DMS53 (cell line): ENCODE measurements at regions not wholly inside any gene's neighbourhood (a gene's known extent, or its start where the extent isn't known, plus 50 kb on each side); places are given as distances from the start of the nearest gene placed in this dataset.
A peak's percentile ranks its signal among the peaks of the same experiment; 100 is the strongest.
"Not testable (repeated sequence)": the region's sequence is repeated elsewhere in the genome, so short reads cannot be mapped to it uniquely, and the experiment has no call there.

Experiments used
- DNase-seq: peaks from one replicate; lab custom pipeline; 2025; lab: John Stamatoyannopoulos, UW

DNA sequence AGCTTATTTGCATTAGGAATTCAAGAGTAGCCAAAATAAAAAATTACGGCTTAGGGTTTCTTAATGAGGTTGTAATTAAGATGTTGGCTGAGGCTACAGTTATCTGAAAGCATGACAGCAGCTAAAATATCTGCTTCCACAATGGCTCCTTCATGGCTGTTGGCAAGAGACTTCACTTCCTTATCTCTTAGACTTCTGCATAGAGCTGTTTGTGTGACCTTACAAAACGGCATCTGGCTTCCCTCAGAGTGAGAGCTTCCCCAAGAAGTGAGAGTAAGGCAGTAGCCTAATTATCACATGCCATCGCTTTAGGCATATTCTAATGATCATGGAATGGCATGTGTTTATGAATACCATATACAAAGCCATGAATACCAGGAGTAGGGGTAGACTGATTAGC, 57.6 kb downstream of the CCDC59 start:
- no peak for DNase-seq

DNA sequence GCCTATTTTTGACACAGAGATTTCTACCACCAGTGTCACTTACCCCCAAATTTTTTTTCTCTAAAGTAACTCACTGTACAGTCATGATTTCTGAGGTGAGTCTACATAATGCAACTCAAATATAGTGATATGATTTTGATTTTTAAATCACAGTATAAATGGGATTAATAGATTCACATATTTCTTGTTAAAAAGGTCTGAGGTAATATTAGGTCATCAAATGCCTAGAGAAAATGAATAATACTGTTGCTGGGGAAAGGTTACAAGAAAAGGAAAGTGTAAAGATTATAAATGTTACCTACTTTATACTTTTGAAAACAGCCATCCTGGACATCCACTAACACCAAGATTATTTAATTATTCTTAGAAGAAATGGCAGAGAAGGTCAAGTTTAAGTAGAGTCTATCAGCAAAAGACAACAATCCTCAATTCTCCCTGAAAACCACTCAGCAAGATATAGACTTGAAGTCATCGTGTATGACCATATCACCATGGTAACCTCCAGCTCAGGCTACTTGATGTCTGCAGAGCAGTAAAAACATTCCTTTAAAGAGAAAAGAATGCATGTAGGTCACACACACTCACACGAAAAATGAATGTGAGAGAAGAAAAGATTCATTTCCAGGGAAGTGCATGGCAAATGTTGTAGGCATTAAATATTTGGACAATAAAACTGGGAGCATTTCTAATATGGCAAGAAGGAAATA, 58.7 kb downstream of the CCDC59 start:
- peak; percentile 68 for DNase-seq

DNA sequence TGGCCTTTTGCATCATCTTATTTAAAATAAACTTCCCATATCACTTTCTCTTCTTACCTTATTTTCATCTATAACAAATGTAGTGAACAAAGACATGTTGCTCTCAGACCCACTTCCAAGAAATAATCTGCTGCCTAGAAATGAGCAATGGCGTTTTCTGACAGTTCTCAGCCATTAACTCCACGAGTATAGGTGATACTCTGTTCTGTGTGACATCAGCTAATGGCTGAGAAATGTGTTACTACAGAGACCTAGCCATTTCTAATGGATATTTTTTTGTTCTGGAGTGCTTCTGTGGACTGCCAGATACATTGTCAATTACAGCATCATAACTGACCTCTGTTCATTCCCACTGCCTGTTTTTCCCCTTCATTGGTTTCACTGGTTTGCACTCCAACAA, 67.8 kb downstream of the CCDC59 start:
- no peak for DNase-seq

DNA sequence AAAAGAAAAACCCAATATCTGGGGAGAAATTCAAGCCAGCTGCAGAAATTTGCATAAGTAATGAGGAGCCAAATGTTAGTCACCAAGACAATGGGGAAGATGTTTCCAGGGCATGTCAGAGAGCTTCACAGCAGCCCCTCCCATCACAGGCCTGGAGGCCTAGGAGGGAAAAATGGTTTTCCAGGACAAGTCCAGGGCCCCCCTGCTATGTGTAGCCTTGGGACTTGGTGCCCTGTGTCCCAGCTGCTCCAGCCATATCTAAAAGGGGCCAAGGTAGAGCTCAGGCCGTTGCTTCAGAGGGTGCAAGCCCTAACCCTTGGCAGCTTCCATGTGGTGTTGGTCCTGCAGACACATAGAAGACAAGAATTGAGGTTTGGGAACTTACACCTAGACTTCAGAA, 76.9 kb downstream of the CCDC59 start:
- not testable (repeated sequence) for DNase-seq

GRCh38 chr12:82279536-82280058, 78.6 kb downstream of the CCDC59 start:
- DNase-seq: peak; percentile 84

DNA sequence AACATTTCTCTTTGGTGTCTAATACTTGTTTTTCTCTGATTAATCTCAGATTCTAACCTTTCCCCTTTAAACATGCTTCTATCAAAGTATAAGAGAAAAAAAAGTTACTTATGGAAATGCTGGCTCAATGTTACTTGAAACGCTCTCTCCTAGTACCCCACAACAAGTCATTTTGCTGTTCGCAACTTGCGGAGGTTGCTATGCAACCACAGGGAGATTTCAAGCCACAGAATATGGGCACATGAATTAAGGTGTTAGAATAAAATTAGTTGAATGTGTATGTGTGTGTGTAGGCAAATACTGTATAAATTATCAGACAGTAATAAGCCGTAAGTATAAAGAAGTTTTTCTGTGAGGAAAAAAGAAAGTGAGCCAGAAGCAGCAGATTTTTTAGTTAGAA, 80.6 kb downstream of the CCDC59 start:
- DNase-seq: no peak

- DNase-seq: peak; percentile 14
Observed at GRCh38 chr12:82242729-82243128, 115.5 kb downstream of the CCDC59 start.

GRCh38 chr12:82225871-82226270, 132.3 kb downstream of the CCDC59 start:
- no peak for DNase-seq

DNA sequence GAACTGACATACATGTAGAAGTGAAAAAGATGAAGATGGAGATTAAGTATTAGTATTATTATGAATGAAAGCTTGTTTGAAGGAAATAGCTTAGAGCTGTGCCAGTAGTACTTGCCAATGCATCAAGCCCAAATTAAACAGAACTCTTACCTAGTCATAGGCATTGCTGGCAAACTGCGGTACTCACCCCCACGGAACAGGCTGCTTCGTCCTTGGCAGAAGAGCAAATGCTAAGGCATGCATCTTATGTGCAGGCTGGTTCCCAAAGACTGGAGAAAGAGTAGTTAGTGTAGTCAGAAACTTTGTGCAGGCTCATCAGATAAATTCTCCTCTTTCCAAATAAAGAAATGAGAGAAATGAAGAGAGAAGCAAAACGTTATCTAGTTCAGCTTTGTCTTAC, 134.8 kb downstream of the CCDC59 start:
- DNase-seq: no peak

DNA sequence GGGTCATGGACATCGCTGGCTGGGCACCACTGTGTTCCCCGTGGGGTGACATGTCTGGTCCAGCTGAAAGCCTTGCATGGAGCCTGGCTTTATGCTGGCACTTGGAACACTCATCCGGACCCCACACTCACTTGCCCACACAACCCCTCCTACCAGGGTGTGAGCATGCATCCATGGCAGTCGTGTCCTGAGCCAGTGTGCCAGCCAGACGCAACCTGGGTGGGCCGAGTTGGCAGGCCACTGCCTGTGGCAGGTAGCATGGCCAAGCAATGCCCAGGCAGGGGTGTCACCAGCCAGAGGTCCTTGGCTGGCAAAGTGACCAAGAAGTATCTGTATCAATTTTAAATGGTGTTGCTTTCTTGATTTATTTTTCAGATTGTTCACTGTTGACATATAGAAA, 141.7 kb downstream of the CCDC59 start:
- DNase-seq: no peak

GRCh38 chr12:82213761-82214160, 144.4 kb downstream of the CCDC59 start:
- no peak for DNase-seq

- DNase-seq: peak; percentile 16
Observed at GRCh38 chr12:82210882-82211281, 147.3 kb downstream of the CCDC59 start.

DNA sequence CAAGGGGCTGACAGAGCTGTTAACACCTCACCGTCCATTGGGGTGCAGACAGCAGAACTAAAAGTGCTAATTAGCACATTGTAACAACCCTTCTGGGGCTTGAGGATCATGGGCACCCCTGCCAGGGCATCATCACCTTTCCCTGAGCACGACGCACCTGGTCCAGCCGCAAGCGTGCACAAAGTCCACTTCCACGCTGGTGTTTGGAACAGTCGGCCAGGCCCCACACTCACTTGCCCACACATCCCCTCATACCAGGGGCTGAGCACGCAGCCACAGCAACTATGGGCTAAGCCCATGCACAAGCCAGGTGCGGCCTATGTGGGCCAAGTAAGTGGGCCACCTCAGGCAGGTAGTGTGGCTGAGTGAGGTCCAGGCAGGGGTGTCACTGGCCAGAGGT, 148.7 kb downstream of the CCDC59 start:
- DNase-seq: no peak

DNA sequence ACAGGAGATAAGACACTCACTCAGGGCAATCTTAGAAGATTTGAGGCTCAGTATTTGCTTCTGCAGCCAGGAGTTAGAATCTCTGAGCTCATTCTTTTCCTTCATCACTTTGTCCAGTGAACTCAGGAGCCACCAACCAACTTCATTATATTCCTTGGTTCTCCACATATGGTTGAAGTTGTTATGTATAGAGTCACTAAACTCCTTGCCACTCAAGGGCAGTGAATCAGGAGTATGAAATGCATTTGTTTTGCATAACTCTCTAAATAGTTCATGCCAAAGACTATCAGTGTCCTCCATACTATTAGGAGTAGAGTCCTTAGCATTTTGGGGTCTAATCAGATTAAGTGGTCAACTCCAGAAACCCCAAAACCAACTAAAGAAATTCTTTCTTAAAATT, 150.6 kb downstream of the CCDC59 start:
- DNase-seq: no peak

GRCh38 chr12:82203086-82203485, 155.1 kb downstream of the CCDC59 start:
- DNase-seq: no peak

DNA sequence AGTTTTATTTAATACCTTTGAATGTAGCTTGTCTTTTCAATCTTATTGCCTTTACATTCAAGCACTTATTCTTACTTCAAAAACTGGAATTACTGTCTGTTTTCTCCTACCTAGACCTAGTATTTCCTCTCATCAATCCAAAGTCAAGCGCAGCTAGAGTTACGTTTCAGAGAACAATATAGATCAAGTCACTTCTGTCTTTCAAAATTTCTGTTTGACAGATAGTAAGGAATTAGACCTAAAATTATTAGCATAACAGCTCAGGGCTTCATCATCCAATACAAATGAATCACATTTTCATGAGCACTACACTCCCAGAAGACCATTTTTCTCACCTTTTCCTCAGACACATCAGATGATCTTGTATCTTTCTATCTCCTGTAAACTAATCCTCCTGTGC, 170.6 kb downstream of the CCDC59 start:
- DNase-seq: no peak

DNA sequence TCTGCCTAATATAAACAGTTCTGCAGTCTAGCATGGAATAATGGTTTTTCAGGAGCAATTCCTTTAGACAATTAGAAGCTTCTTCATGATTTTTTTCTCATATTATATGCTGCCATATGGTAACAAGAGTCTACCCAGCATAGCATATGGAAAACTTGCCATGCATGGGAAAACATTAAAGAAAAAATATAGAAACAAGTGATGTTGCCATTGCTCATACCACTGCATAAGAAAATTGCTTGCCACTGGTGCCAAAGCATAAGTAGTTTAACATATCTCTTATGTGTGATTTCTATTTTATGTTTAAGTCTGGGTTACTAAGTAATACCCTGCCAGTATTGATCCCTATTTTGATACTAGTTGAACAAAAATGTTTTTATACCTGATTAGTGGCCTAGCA, 171.2 kb downstream of the CCDC59 start:
- DNase-seq: no peak

- DNase-seq: no peak
Observed at GRCh38 chr12:82186282-82186681, 171.9 kb downstream of the CCDC59 start.

DNA sequence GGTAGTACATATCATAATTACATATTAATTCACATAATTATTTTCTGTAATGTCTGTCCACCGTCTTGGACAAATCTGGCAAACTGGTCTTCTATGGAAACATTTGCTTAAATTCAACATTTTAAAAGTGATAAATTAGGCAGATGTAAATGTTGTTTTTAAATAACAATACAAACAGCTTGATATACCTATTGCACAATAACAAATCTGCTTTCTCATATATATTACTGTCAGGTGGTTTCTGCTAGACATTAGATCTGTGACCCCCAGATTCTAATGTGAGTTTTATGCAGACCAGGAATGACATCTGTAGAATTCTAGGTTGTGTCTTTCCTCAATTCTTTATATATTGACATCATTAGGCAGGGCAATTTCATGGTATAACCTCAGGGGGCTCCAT, 173.3 kb downstream of the CCDC59 start:
- DNase-seq: no peak

- no peak for DNase-seq
Observed at GRCh38 chr12:82182601-82183190, 175.5 kb downstream of the CCDC59 start.

DNA sequence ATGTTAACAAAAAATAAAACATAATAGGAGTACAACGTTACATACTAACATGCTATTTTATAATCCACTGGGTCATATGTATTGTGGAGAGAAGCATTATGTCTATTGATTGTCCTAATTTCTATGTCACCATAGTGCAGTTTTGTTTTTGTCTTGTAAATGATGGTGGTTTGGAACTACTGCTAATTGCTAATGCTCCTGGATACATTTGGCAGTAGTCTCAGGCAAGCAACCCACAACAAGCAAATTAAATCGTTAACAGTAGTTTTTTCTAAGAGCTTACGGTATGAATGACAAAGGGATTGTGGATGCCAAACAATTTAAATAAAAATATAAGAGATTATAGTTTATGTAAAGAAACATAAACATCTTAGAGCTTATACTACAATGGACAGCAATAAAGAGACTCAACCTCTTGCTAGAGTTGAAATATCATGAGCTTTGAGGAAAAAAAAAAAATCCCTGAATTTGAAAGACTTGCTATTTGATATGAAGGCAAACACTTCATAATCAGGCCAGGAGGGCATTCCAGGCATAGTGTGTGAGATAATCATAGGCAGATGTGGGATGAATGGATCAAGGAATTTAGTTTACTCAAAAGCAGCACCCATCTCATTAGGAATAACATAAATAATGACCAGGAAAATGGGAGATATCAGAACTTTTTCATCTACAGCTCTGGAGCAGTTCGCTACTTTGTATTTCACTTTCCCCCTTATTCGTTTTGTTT, 181.3 kb downstream of the CCDC59 start:
- DNase-seq: peak; percentile 76

GRCh38 chr12:82176026-82176425, 182.2 kb downstream of the CCDC59 start:
- no peak for DNase-seq

- peak; percentile 95 for DNase-seq
Observed at GRCh38 chr12:82174936-82175335, 183.3 kb downstream of the CCDC59 start.
